ENCODE measurements at regions not wholly inside any gene's neighbourhood (a gene's known extent, or its start where the extent isn't known, plus 50 kb on each side); places are given as distances from the start of the nearest gene placed in this dataset.

GRCh38 chr20:40913224-40914185, 115.1 kb upstream of the TOP1 start:
- no peak for ATAC-seq
- TF ChIP-seq ZNF565 (CRISPR knock-in tag; conservative IDR thresholded peaks at IDR 0.05; ENCODE audit: low read depth) (no peak), POU6F1 (CRISPR knock-in tag; IDR thresholded peaks at IDR 0.05; ENCODE audit: borderline replicate concordance, low read depth) (no peak), TCF4 (CRISPR knock-in tag; IDR thresholded peaks at IDR 0.05; ENCODE audit: borderline replicate concordance) (no peak), OSR1 (CRISPR knock-in tag; IDR thresholded peaks at IDR 0.05) (no peak), ZC3H10 (CRISPR knock-in tag; IDR thresholded peaks at IDR 0.05) (no peak), CSDC2 (CRISPR knock-in tag; IDR thresholded peaks at IDR 0.05) (no peak), ARNTL (CRISPR knock-in tag; IDR thresholded peaks at IDR 0.05; ENCODE audit: borderline replicate concordance, low read depth) (no peak), ZNF70 (CRISPR knock-in tag; IDR thresholded peaks at IDR 0.05) (no peak), ZFP3 (CRISPR knock-in tag; IDR thresholded peaks at IDR 0.05) (no peak), ZFP30 (CRISPR knock-in tag; IDR thresholded peaks at IDR 0.05) (no peak), BACH2 (CRISPR knock-in tag; IDR thresholded peaks at IDR 0.05; ENCODE audit: borderline replicate concordance) (no peak), TOX (CRISPR knock-in tag; IDR thresholded peaks at IDR 0.05; ENCODE audit: borderline replicate concordance) (no peak), ZNF8 (CRISPR knock-in tag; IDR thresholded peaks at IDR 0.05) (no peak), PPARA (CRISPR knock-in tag; IDR thresholded peaks at IDR 0.05; ENCODE audit: borderline replicate concordance) (no peak), ISL1 (CRISPR knock-in tag; IDR thresholded peaks at IDR 0.05) (no peak)
- TF ChIP-seq, protein P1, sequence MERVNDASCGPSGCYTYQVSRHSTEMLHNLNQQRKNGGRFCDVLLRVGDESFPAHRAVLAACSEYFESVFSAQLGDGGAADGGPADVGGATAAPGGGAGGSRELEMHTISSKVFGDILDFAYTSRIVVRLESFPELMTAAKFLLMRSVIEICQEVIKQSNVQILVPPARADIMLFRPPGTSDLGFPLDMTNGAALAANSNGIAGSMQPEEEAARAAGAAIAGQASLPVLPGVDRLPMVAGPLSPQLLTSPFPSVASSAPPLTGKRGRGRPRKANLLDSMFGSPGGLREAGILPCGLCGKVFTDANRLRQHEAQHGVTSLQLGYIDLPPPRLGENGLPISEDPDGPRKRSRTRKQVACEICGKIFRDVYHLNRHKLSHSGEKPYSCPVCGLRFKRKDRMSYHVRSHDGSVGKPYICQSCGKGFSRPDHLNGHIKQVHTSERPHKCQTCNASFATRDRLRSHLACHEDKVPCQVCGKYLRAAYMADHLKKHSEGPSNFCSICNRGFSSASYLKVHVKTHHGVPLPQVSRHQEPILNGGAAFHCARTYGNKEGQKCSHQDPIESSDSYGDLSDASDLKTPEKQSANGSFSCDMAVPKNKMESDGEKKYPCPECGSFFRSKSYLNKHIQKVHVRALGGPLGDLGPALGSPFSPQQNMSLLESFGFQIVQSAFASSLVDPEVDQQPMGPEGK (CRISPR knock-in tag; IDR thresholded peaks at IDR 0.05; ENCODE audit: borderline replicate concordance) = no peak
- TF ChIP-seq, protein P2, sequence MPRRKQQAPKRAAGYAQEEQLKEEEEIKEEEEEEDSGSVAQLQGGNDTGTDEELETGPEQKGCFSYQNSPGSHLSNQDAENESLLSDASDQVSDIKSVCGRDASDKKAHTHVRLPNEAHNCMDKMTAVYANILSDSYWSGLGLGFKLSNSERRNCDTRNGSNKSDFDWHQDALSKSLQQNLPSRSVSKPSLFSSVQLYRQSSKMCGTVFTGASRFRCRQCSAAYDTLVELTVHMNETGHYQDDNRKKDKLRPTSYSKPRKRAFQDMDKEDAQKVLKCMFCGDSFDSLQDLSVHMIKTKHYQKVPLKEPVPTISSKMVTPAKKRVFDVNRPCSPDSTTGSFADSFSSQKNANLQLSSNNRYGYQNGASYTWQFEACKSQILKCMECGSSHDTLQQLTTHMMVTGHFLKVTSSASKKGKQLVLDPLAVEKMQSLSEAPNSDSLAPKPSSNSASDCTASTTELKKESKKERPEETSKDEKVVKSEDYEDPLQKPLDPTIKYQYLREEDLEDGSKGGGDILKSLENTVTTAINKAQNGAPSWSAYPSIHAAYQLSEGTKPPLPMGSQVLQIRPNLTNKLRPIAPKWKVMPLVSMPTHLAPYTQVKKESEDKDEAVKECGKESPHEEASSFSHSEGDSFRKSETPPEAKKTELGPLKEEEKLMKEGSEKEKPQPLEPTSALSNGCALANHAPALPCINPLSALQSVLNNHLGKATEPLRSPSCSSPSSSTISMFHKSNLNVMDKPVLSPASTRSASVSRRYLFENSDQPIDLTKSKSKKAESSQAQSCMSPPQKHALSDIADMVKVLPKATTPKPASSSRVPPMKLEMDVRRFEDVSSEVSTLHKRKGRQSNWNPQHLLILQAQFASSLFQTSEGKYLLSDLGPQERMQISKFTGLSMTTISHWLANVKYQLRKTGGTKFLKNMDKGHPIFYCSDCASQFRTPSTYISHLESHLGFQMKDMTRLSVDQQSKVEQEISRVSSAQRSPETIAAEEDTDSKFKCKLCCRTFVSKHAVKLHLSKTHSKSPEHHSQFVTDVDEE (CRISPR knock-in tag; IDR thresholded peaks at IDR 0.05) = no peak

- ATAC-seq = no peak
- TF ChIP-seq, protein P1 (CRISPR knock-in tag; IDR thresholded peaks at IDR 0.05; ENCODE audit: borderline replicate concordance) = no peak
- TF ChIP-seq CSDC2 (CRISPR knock-in tag; IDR thresholded peaks at IDR 0.05) (no peak), POU6F1 (CRISPR knock-in tag; IDR thresholded peaks at IDR 0.05; ENCODE audit: borderline replicate concordance, low read depth) (no peak), CREB5 (CRISPR knock-in tag; IDR thresholded peaks at IDR 0.05; ENCODE audit: low read depth) (no peak), SNAI2 (CRISPR knock-in tag; IDR thresholded peaks at IDR 0.05) (no peak), ESRRG (CRISPR knock-in tag; IDR thresholded peaks at IDR 0.05) (no peak), OSR1 (CRISPR knock-in tag; IDR thresholded peaks at IDR 0.05) (no peak), ZFP3 (CRISPR knock-in tag; IDR thresholded peaks at IDR 0.05) (no peak), ZFP30 (CRISPR knock-in tag; IDR thresholded peaks at IDR 0.05) (no peak), ARNTL (CRISPR knock-in tag; IDR thresholded peaks at IDR 0.05; ENCODE audit: borderline replicate concordance, low read depth) (no peak), ZNF70 (CRISPR knock-in tag; IDR thresholded peaks at IDR 0.05) (no peak), ISL1 (CRISPR knock-in tag; IDR thresholded peaks at IDR 0.05) (no peak), TCF4 (CRISPR knock-in tag; IDR thresholded peaks at IDR 0.05; ENCODE audit: borderline replicate concordance) (no peak), ZNF565 (CRISPR knock-in tag; conservative IDR thresholded peaks at IDR 0.05; ENCODE audit: low read depth) (no peak), RARB (CRISPR knock-in tag; IDR thresholded peaks at IDR 0.05) (no peak), ZC3H10 (CRISPR knock-in tag; IDR thresholded peaks at IDR 0.05) (no peak), CSRNP3 (CRISPR knock-in tag; IDR thresholded peaks at IDR 0.05) (no peak)
Observed at GRCh38 chr20:40915756-40916155, 112.9 kb upstream of the TOP1 start.
